ENCODE measurements at regions not wholly inside any gene's neighbourhood (a gene's known extent, or its start where the extent isn't known, plus 50 kb on each side); places are given as distances from the start of the nearest gene placed in this dataset.

DNA sequence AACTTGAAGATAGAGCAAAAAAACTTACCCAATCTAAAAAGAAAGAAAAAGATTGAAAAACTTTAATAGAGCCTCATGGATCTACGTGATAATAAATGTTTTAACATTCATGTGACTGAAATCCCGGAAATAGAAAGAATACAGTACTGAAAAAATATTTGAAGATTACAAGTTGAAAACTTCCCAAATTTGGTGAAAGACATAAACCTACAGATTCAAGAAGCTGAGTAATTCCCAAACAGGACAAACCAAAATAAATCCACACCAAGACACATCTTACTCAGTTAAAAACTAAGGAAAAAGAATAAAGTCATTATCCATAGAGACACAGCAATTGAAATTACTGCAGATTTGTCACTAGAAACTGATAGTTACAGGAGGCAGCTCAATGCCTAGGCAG, 121.8 kb upstream of the NUDT7 start:
- TF ChIP-seq, protein P1, sequence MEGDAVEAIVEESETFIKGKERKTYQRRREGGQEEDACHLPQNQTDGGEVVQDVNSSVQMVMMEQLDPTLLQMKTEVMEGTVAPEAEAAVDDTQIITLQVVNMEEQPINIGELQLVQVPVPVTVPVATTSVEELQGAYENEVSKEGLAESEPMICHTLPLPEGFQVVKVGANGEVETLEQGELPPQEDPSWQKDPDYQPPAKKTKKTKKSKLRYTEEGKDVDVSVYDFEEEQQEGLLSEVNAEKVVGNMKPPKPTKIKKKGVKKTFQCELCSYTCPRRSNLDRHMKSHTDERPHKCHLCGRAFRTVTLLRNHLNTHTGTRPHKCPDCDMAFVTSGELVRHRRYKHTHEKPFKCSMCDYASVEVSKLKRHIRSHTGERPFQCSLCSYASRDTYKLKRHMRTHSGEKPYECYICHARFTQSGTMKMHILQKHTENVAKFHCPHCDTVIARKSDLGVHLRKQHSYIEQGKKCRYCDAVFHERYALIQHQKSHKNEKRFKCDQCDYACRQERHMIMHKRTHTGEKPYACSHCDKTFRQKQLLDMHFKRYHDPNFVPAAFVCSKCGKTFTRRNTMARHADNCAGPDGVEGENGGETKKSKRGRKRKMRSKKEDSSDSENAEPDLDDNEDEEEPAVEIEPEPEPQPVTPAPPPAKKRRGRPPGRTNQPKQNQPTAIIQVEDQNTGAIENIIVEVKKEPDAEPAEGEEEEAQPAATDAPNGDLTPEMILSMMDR (IDR thresholded peaks at IDR 0.05; ENCODE audit: low read depth, low read length), result no peak
- no peaks in the 10 kb centered on the region for H3K36me3 ChIP-seq
- no peak overlapping the region for H3K4me3 ChIP-seq (ENCODE audit: low read depth, low read length)
- no peaks in the 10 kb centered on the region for H3K27me3 ChIP-seq
- no peaks in the 10 kb centered on the region for H3K9me3 ChIP-seq
- no peaks in the 10 kb centered on the region for H3K4me1 ChIP-seq
- no peak for DNase-seq

DNA sequence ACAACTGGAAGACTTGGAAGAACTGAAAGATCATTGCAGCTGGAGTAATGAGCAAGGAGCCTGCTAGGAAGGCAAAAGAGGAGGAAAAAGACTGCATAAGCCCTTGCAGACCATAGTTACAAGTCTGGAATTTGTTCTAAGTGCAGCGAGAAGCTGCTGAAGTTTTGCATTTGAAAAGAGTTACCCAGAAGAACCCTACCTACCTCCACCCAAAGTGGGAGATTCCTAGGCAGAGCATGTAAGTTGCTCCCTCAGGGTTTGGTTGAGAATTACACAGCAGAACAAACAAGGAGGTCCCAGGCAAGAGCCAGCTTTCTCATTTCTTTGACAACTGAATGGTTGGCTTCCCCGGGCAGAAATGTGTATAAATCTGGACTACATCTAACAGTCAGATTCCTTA, 118.7 kb upstream of the NUDT7 start:
- TF ChIP-seq, protein P1 (IDR thresholded peaks at IDR 0.05; ENCODE audit: low read depth, low read length), result no peak
- H3K4me1 ChIP-seq, result no peaks in the 10 kb centered on the region
- no peak for DNase-seq
- no peaks in the 10 kb centered on the region for H3K27me3 ChIP-seq
- no peaks in the 10 kb centered on the region for H3K36me3 ChIP-seq
- no peak overlapping the region for H3K4me3 ChIP-seq (ENCODE audit: low read depth, low read length)
- no peaks in the 10 kb centered on the region for H3K9me3 ChIP-seq

DNA sequence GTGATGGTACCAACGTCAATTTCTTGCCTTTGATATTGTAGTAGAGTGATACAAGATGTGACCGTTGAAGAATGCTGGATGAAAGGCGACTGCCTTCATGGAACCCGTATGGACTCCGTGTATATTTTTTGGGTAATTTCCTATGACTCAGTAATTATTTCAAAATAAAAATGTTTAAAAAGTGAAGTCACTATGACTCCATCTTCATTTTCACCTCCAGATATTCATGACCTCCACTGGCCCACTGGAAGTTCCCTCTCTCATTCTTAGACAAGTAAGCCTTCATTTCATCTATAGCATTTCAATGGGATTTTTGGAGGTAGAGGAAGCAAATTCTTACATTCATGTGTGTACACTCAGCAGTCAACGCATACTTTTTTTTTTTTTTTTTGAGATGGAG, 111.8 kb upstream of the NUDT7 start:
- no peaks in the 10 kb centered on the region for H3K27me3 ChIP-seq
- no peaks in the 10 kb centered on the region for H3K9me3 ChIP-seq
- TF ChIP-seq, protein P1 (IDR thresholded peaks at IDR 0.05; ENCODE audit: low read depth, low read length), result no peak
- no peaks in the 10 kb centered on the region for H3K36me3 ChIP-seq
- no peak for DNase-seq
- H3K4me3 ChIP-seq (ENCODE audit: low read depth, low read length), result no peak overlapping the region
- H3K4me1 ChIP-seq, result no peaks in the 10 kb centered on the region

DNA sequence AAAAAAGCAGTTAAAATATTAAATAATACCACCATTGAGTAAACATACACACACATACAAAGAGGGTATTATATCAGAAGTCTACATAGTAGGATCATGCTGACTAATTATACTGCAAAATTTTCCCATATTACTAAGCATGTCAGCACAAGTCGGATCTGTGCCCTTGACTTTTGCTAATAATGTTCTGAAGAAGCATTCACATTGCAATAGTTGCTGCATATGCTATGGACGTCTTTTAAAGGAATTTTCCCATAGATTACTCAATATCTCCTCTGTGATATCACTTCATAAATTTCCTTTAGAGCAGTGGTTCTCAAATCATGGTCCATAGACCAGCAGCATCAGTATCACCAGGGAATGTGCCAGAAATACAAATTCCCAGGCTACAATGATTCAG, 110.9 kb upstream of the NUDT7 start:
- TF ChIP-seq, protein P1 (IDR thresholded peaks at IDR 0.05; ENCODE audit: low read depth, low read length), result no peak
- no peaks in the 10 kb centered on the region; the same call in 1 of the 2 replicates for H3K27me3 ChIP-seq
- H3K36me3 ChIP-seq, result no peaks in the 10 kb centered on the region
- H3K9me3 ChIP-seq, result no peaks in the 10 kb centered on the region
- H3K4me1 ChIP-seq, result no peaks in the 10 kb centered on the region
- DNase-seq, result no peak
- no peak overlapping the region for H3K4me3 ChIP-seq (ENCODE audit: low read depth, low read length)

DNA sequence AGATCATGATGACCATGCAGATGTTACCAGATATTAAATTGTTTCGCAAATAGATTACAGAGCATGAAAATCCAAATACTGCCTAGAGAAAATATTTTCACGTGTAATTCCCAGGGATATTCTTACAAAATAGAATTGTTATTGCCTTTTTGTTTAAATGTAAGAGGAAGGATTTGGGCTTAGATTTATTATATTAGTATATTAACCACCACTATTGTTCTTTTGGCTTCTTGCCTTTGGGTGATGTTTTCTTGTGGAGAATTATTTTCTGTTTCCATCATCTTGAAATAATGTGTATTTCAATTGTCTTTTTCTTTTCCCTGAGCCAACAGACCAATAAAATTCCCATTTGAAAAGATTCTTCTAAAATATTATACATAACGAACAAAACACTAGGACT, 109.7 kb upstream of the NUDT7 start:
- Histone ChIP-seq H3K36me3 (no peaks in the 10 kb centered on the region), H3K27me3 (no peaks in the 10 kb centered on the region; the same call in 1 of the 2 replicates), H3K4me3 (ENCODE audit: low read depth, low read length) (no peak overlapping the region), H3K9me3 (no peaks in the 10 kb centered on the region), H3K4me1 (no peaks in the 10 kb centered on the region)
- no peak for DNase-seq
- TF ChIP-seq, protein P1 (IDR thresholded peaks at IDR 0.05; ENCODE audit: low read depth, low read length), result no peak

DNA sequence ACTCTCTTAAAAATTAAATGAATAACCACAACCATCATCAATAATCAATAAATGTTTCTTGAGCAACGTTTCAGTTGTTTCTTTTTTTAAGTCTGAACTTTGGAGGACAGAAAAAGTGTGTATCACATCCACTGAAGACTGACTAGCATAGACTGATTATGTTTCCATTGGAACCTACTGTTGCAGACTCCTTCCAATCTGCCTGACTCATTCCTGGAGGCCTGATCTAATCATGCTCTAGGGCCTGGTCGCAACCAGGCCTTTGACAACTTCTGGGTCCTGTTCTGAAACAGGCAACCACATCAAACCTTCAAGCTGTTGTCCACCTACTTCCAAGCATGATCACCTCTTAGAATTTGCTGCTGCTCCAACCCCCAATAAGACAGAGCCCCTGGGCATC, 109.2 kb upstream of the NUDT7 start:
- no peak for DNase-seq
- Histone ChIP-seq H3K4me1 (no peaks in the 10 kb centered on the region), H3K36me3 (no peaks in the 10 kb centered on the region), H3K27me3 (no peaks in the 10 kb centered on the region; the same call in 1 of the 2 replicates), H3K4me3 (ENCODE audit: low read depth, low read length) (no peak overlapping the region), H3K9me3 (no peaks in the 10 kb centered on the region)
- TF ChIP-seq, protein P1 (IDR thresholded peaks at IDR 0.05; ENCODE audit: low read depth, low read length), result no peak
